HG02759 (cell line): ENCODE measurements at regions not wholly inside any gene's neighbourhood (a gene's known extent, or its start where the extent isn't known, plus 50 kb on each side); places are given as distances from the start of the nearest gene placed in this dataset.
A peak's percentile ranks its signal among the peaks of the same experiment; 100 is the strongest.

Experiments used
- ATAC-seq: cut with Tn5 transposase; IDR thresholded peaks from one replicate; pipeline ENCODE4 v1.9.1; 2021; ENCODE audit warnings: mild to moderate bottlenecking, moderate library complexity; ENCODE audit not compliant: unreplicated experiment

DNA sequence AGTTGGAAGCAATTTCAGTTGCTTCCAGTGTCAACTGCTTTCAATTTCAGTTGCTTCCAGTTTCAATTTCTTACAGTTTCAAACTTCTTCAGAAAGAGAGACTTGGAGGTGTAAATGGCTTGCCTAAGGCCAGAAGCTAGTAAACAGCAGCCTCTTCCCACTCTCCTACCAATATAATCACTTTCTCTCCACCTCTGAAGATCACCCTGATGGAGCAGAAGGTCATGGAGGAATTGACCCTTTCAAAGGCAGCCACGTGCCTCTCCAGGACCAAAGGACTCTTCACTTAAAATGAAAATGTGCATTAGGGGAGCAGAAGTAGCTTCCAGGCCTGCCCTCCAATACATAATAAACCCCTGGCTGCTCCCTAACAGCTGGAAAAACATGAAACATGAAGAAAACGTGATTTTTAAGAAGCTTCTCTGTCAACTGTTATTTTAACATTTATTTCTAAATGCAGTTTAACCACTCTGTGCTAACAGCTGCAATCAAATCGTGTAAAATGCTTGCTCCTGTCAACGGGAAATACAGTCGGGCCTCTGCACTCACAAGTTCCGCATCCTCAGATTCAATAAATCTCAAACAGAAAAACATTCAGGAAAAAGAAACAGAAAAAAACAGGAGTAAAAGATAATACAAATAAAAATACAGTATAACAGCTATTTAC lies 1020.6 kb downstream of the XPNPEP1 start:
- ATAC-seq = peak; percentile 64

DNA sequence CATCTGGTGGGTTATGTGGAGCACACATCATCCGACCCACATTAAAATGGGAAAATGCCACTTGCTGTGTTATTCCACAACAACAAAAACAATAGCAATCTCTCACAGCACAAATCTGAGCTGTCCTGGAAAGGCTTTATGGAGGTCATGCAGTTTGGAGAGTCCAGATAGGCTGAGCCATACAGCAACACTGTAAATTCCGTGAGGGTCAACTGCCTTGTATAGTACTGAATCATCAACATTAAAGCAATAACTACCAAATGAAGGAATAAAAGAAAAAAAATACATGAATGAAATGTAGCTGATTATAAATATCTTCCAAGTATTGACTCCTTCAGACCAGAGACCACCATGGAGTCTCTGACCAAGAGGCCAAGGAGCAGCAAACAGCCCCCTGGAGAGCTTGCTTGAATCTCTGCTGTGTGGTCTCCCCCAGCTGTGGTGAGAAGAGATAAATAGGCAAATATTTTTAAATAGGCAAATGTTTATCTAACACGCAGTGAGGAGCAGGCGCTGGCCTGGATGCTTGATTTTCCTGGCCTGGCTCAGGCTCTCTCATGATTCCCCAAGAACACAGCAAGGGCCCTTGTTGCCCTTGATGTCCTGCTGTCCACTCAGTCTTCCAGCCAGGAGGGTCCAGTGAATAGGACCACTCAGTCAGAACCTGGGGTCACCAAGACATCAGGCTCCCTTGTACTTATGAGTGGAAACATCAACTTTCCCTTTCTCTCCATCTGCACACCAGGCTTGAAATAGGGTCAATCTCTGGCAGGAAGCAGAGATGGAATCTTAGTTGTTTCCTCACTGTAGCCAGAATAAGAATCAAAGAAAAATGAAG lies 1021.3 kb downstream of the XPNPEP1 start:
- ATAC-seq = peak; percentile 15

DNA sequence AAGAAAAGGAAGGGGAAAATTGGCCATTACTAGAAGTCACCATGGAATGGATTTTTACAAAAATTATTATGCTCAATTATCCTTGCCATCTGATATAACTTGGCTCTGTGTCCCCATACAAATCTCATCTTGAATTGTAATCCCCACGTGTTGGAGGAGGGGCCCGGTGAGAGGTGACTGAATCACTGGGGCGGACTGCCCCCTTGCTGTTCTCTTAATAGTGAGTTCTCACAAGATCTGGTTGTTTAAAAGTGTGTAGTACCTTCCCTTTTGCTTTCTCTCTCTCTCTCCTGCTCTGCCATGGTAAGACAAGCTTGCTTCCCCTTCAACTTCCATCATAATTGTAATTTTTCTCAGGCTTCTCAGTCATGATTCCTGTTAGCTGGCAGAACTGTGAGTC lies 1023.6 kb downstream of the XPNPEP1 start:
- no peak for ATAC-seq

DNA sequence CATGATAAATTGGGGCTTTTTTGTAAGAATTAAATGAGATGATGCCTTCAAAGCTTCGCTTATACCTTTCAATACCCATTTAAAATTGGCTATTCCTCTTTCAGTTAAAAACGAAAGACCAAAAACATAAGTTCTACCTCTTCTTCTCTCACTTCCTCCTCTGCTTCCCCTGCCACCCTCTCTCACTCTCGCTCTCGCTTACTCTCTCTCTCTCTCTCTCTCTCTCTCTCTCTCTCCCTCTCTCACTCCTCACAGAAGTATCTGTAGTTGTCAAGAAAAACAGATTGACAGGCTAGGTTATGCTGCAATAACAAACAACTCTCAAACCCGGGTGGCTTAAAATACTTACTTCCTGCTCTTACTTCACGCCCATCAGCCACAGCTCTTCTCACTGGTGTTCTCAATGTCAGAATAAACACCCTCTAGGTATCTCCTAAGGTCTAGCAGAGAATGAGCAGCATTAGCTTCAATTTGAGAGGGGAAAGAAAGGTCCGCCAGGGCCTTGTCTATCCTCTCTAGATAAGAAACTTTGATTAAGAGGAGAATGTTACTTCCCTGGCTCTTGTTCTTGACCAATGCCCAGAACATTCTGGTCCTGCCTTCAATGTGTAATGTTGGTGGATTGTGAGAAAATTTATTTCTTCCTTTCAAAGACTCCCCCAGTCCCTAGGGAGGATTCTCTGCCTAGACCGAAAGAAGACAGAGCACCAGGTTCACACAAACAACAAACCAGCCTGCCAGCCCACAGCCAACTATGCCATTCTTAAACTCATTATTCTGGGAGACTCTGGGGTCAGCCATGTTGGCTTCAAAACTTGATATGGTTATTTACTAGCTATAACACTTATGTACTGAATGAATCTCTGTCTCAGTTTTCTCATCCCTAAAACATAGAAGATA lies 1028.7 kb downstream of the XPNPEP1 start:
- peak; percentile 92 for ATAC-seq

DNA sequence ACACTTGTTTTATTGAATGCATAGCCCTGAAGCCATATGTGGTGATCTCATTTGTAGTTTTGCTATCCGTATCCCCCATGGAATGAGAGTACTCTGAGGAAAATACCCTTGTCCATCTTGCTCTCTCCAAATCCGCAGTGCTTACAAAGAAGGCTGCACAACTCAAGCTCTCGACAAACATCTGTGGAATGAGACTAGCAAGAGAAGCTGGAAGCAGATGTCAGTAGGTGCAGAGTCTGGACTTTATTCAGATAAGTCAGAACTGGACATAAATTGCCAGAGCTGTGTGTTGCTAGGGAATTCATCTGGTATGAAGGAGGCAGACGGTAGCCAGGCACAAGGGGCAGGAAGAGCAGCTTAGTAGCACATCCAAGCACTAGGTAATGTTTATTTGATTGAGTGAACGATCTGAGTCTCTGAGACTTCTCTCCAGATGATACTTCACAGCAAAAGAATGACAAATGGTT lies 1046.2 kb downstream of the XPNPEP1 start:
- ATAC-seq = no peak

DNA sequence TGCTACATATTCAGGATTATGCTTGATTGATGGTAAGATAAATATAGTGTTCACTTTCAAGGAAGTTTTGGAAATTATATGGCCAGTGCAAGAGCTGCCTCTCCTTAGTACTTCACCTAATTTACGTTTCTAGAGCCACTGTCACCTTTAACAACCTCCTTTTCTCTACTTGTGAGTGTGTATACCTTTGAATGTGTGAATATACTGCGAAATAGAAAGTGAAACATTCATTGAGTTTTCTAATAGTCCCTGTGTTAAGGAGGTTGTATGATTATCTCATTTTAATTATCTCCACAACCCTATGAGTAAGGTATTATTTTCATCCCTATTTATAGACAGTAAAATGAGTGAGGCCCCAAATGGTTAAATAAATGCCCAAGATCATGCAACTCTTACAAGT lies 1050.5 kb downstream of the XPNPEP1 start:
- ATAC-seq = no peak

DNA sequence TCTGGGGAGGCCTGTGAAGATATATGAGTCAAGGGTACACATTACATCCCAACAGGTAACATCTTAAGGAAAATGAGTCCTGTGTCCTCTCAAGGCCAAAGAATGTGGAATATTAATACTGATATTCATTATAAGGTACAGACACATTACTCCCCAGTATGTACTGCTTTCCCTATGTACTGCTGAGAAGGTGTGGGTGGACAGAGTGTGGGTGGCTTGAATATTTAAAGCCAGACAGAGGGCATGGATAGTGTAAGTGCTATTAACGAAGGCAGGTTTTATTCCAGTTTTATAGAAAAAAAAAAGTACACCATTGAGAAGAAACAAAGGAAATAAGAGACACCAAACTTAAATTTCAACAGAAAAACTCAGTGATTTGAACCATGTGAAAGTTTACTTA lies 1054.4 kb downstream of the XPNPEP1 start:
- no peak for ATAC-seq

DNA sequence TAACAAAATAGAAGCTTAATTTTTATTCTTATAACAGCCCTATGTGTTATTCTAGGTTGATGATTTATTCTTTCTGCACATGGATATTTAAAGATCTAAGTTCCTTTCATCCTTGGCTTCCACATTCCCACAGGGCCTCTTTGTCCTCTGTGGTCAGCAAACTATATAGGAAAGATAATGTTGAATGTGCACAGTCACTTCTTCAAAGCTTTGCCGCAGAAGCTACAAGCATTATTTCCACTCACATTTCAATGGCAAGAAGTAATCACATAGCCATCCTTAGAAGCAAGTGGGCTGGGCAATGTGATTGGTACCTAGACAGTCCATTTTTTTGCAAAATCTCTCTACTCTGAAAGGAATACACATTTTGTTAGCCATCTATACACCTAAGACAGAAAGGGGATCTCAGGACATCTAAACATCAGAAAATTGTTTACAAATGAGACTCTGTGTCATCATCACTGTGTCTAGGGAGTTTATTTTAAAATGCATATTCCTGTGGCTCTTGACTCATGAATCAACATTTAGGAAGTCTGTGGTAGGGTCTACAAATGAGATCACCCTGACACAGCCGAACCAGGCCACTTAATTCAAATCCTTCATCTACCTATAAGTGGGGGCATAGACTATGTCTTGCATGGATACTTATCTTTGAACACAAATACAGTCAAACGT lies 1060.5 kb downstream of the XPNPEP1 start:
- ATAC-seq = no peak

DNA sequence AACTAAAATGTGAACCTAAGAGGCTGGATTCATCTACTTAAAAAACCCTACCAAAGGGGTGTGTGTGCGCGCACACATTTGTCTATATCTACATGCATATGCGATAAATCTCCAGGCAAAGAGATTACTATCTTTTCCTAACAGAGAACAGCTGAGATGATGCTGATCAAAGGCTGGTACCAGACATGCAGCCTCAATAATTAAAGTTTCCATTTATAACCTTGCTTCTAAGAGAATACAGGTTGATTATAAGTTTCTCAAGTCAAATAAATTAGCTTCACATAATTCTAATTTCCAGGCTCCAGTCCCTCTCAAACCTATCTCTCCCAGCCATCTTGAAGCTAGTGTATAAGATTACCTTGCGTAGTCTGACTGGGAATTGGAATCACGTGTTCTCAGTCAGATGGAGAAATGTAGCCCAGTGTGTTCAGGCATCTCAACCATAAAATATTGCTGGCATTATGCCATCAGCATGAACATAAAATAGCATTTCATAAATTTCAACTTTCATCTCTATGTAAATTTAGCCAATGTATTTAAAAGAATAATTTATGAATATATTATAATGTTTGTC lies 1062.0 kb downstream of the XPNPEP1 start:
- no peak for ATAC-seq

DNA sequence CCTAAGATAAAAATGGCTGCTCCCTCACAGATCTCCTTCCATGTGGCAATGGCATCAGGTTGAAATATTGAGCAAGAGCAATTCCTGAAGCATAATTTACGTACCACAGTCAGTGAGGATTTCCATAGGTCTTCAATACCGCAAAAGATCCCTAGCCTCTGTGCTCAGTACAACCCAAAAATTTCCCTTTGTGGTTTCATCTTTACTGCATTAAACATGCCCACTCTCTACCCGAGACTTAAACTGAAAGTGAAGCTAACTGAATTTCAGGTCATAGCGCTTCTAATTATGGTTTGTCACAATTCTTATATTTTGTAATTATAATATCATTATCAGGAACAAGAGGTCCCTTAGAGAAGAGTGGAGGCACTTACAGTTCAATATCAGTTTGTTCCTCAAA lies 1071.1 kb downstream of the XPNPEP1 start:
- ATAC-seq = peak; percentile 85

DNA sequence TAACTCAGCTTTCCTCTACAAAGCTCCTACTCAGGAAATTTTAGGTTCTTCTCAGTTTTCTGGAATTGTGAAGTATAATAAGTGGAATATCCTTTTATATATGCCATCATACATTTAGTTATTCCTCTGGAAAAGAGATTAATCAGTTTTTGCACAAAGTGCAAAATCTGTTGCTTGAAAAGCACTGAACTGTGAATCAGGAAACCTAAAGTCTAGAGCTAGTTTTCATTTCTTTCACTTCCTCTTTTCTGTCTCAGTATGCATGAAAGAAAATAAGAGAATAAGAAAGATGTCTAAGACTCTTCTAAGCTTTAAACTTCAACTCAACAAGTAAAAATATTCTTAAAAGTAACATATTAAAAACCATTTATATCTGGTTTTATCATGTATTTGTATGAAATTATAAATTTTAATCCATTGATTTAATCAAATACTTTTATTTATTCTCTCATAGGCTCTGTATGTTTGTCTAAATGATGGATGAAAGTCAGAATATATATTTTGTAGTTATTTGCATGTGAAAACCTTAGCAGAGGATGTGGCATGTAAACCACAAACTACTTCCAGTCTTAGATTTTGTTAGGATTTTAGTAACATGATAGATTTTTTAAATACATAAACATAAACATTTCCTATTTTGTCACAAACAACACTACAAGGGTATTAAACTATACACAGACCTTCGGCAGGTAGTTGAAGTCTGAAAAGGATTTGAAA lies 1073.0 kb downstream of the XPNPEP1 start:
- ATAC-seq = peak; percentile 76

DNA sequence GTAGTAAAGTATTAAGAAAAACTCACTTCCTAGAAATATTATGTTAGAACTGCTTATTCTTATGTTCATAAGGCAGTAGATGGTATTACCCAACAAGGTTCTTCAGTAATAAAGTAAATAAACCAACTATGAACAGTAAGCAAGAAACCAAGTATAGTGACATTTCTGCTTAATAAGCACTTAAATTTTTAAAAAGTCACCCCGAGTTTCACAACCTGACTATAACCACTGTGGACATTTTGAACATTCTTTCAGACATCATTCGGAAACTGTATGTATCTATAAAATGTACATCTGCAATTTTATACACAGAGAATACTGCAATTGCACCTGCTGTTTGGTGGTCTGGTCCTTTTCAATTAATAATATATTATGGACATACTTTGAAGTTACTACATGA lies 1073.6 kb downstream of the XPNPEP1 start:
- no peak for ATAC-seq

DNA sequence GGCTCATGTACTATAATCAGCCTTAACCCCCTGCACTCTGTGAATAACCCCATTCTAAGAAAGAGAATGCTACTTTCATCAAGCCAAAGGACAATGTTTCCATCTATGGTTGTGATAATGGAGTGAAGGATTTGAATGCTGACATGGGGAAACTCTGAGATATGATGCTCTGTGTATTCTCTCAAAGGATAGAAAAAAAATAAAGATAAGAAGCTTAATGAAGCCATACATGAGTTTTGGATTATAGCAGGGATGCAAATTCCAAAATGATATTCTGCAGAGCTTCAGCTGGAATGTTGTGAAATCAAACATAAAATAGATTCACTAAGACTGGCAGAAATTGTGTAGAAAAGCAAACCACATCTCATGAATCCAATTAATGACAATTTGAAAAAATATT lies 1074.1 kb downstream of the XPNPEP1 start:
- no peak for ATAC-seq

DNA sequence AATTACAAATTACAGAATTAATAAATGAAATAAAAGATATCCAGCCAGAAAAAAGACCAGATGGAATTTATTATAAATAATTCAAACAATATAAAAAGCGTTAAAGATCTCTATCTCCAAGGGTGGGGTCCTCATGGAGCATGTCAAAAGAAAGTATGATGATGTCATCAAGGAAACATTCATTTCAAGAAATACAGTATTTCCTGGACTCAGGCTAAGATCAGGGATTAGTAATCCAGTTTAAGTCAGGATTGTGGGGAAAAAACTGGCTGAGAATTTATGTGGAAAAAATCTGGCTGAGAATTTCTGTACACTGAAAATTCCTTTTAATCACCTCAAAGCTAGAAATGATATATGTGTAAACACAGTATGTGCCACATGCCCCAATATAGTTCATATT lies 1075.3 kb downstream of the XPNPEP1 start:
- ATAC-seq = no peak

DNA sequence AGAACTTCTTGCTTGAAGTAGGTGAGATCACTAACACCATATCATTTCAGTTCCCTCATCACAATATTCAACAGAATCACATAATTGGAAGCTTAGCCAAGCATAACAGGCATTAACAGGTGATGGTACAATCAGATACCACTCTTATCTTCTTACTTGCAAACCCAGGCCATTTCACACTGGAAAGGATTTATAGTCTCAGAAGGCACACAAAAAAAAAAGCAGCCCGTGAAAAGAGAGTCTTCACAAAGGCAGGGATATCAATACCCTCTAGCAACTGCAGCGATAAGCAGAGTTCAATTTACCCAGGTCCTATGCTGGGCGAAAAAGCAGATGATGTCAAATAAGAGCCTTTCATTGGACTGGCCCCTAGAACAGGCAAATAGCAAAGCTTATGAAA lies 1082.4 kb downstream of the XPNPEP1 start:
- no peak for ATAC-seq

DNA sequence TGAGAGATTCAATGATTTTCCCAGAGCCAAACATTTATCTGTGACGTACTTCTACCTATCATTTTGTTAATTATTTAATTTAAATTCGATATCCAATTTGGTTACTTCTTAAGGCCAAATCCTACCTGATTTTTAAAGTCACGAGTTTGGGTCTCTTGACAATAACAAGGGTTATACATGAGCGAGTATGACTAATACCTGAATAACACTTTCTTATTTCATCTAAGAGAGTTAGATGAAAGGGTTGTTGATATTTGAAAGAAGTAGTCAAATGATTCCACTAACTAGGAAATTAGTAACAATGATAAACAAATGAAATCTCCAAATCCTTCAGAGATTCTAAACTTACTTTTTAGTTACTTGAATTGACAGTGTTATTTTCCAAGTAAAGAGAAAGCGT lies 1086.9 kb downstream of the XPNPEP1 start:
- peak; percentile 49 for ATAC-seq

DNA sequence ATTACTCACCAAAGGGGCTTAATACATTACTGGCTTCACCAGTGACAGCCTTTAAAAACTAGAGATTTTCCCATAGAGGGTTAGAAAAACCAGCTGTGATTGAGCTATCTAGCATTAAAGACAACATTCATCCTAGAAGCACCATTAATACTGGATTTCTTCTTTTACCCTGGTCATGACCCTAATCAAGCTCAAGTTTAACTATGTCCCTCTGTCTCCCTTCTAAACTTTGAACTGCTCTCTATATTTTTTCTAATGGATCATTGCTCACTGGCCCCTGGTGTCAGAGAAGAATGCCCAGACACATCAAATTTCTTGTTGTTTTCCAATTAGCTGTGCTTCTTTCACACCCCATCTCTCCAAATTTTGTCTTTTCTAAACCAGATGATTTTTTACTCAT lies 1101.3 kb downstream of the XPNPEP1 start:
- ATAC-seq = no peak

DNA sequence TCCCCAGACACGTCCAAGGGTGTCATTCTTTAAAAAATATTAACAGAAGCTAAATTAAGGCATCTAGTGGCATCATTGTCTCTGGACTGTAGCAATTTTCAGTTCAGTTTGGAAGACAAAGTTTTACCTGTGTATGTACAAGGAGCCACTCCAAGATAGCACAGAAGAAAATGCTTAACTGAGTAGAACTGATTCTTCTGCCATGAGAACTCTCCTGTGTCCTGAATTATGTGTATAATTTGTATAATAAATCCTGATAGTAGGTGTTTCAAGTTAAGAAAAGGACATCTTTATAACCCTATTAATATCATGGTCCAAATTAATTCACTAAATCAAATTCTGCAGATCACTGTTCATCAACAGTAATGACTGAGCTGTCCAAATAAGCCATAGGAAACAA lies 1104.0 kb downstream of the XPNPEP1 start:
- ATAC-seq = no peak

DNA sequence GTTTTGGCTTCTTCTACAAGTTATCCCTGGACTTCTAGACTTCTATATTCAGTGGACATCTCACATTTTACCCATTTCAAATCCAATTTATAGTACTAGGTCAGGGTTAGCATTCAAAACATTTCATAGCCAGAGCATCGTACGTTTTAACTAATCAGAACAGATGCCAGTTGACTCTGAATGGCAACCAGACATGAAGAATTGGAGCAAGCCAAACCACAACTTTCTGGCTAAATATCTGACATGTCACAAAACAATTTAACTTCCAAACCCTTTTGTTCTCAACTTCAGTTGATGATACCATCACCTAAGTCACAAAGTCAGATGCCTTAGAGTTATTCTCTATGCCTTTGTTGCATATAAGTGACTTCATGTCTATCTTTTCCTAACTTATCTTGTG lies 1105.7 kb downstream of the XPNPEP1 start:
- ATAC-seq = no peak

DNA sequence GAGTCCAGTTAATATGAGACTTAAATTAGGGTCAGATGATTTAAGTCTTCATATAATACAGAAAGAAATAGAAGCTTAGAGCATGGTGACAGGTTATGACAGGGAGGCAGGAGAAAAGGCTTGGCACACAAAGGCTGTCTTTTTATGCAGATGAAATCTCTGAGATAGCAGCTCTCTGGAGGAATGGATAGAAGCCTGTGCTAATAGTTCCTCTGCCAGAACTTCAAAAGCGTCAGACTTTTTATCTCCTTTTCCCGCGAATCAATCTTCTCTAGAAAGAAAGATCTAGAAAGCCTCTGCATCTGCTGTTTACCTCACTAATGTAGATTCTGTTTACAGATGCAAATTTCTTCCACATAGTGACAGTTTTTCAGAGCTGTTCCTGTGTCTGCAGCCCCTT lies 1106.2 kb downstream of the XPNPEP1 start:
- no peak for ATAC-seq
